Activated T-cell treated with anti-CD3 and anti-CD28 coated beads, Interleukin-2, amount 50 U/mL, for 4 hours (primary cell): ENCODE measurements at regions not wholly inside any gene's neighbourhood (a gene's known extent, or its start where the extent isn't known, plus 50 kb on each side); places are given as distances from the start of the nearest gene placed in this dataset.

Source experiments
- ATAC-seq, 2 donors: fragments of 200-7000 bp; cut with Tn5 transposase; one replicate each; pipeline ENCODE4 v1.10.0; 2021
- DNase-seq: peaks from one replicate; pipeline ENCODE4 v3.0.0-alpha.2; 2020
- H3K27me3 Mint-ChIP-seq: one replicate; pipeline ENCODE4 v1.8.0; 2021; ENCODE audit warnings: low read depth, mixed read lengths
- H3K36me3 Mint-ChIP-seq: one replicate; pipeline ENCODE4 v1.8.0; 2022; ENCODE audit warnings: mixed read lengths; ENCODE audit not compliant: insufficient read depth
- H3K4me1 Mint-ChIP-seq: one replicate; pipeline ENCODE4 v1.8.0; 2021; ENCODE audit warnings: low read depth, mixed read lengths
- H3K4me3 Mint-ChIP-seq: one replicate; pipeline ENCODE4 v1.8.0; 2021; ENCODE audit warnings: mild to moderate bottlenecking, moderate library complexity, mixed read lengths
- H3K9me3 Mint-ChIP-seq: one replicate; pipeline ENCODE4 v1.8.0; 2021; ENCODE audit warnings: mixed read lengths

GRCh38 chr13:81487151-81487550 lies 1146.2 kb upstream of the SPRY2 start:
- ATAC-seq (no peak), DNase-seq (no peak)
- Mint-ChIP-seq H3K36me3 (no peaks in the 10 kb centered on the region), H3K4me1 (no peaks in the 10 kb centered on the region), H3K4me3 (no peak overlapping the region), H3K27me3 (no peaks in the 10 kb centered on the region), H3K9me3 (peaks cover 3% of the 10 kb centered on the region)

DNA sequence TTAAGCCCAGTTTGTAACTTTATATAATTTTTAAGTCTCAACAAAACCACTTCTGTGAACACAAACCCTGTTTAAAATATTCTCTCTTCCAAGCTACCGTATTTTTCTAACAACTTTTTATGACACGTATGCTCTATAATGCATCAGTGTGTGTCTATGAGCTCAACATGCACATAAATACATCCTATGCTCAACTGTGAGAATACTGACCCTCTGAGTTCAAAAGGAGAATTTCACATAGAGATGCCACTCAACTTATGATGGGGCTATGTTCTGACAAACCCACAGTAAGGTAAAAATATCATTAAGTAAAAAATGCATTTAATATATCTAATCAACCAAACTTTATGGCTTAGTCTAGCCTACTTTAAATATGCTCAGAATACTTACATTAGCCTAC lies 1139.7 kb upstream of the SPRY2 start:
- H3K27me3 Mint-ChIP-seq = no peaks in the 10 kb centered on the region
- no peaks in the 10 kb centered on the region for H3K4me1 Mint-ChIP-seq
- H3K9me3 Mint-ChIP-seq = peaks cover 10% of the 10 kb centered on the region
- no peaks in the 10 kb centered on the region for H3K36me3 Mint-ChIP-seq
- H3K4me3 Mint-ChIP-seq = no peak overlapping the region
- DNase-seq (no peak), ATAC-seq (no peak)

DNA sequence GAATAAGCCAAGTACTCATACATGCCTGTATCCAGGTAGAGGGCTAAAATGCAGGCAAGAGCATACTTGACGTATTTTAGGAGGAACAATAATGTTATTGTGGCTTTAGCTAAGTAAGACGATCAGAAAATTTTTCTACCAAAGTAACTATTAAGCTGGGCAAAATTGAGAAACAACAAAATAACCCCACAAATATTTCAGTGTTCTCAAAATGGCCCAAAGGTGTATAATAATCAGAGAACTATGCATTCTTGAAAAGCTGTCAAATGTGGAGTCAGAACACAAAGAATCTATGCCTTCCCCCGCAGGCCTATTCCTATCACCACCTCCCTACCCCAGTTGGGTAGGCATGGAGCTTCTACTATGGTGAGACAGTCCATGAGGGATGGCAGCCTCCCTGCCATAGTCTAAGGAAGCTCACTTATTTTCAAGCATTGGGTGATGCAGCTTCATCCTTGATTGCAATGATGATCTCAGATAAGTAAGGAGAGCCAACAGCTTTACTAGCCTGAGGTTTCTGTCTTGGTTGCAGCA lies 1132.5 kb upstream of the SPRY2 start:
- Mint-ChIP-seq H3K27me3 (no peaks in the 10 kb centered on the region), H3K4me3 (no peak overlapping the region), H3K4me1 (no peaks in the 10 kb centered on the region), H3K9me3 (peaks cover 21% of the 10 kb centered on the region), H3K36me3 (no peaks in the 10 kb centered on the region)
- no peak for DNase-seq
- ATAC-seq = no peak

GRCh38 chr13:81458170-81458569 lies 1117.2 kb upstream of the SPRY2 start:
- Mint-ChIP-seq H3K9me3 (peaks cover 11% of the 10 kb centered on the region), H3K27me3 (no peaks in the 10 kb centered on the region), H3K4me1 (no peaks in the 10 kb centered on the region), H3K4me3 (no peak overlapping the region), H3K36me3 (no peaks in the 10 kb centered on the region)
- ATAC-seq (no peak), DNase-seq (no peak)

- Mint-ChIP-seq H3K36me3 (no peaks in the 10 kb centered on the region), H3K27me3 (no peaks in the 10 kb centered on the region), H3K9me3 (peaks cover 17% of the 10 kb centered on the region), H3K4me1 (no peaks in the 10 kb centered on the region), H3K4me3 (no peak overlapping the region)
- ATAC-seq = no peak
- no peak for DNase-seq
Measured at GRCh38 chr13:81446441-81446840, 1105.5 kb upstream of the SPRY2 start.

- H3K9me3 Mint-ChIP-seq = peaks cover 23% of the 10 kb centered on the region
- H3K36me3 Mint-ChIP-seq = no peaks in the 10 kb centered on the region
- DNase-seq (no peak), ATAC-seq (no peak)
- H3K4me3 Mint-ChIP-seq = no peak overlapping the region
- H3K4me1 Mint-ChIP-seq = no peaks in the 10 kb centered on the region
- no peaks in the 10 kb centered on the region for H3K27me3 Mint-ChIP-seq
Measured at GRCh38 chr13:81442904-81443303, 1102.0 kb upstream of the SPRY2 start.

DNA sequence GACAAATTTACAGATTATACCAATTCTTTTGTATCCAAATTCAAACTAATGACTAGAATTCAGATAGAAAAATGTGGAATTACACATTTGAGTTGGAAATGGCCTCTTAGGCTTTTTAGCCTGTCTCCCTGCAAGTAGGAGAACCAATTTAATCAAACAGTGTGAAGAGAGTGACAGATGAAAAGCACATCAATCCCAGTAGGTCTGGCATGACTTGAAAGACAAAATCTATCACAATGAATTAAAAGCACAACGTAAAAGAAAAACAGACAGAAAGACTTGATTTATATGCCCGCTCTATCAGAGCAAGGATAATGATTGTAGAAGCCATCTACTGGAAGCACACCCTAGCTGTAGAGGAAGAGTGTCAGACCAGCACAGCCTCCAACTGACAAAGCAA lies 1084.4 kb upstream of the SPRY2 start:
- H3K36me3 Mint-ChIP-seq = no peaks in the 10 kb centered on the region
- ATAC-seq = no peak
- peaks cover 16% of the 10 kb centered on the region for H3K9me3 Mint-ChIP-seq
- no peaks in the 10 kb centered on the region for H3K4me1 Mint-ChIP-seq
- no peak for DNase-seq
- no peaks in the 10 kb centered on the region for H3K27me3 Mint-ChIP-seq
- no peak overlapping the region for H3K4me3 Mint-ChIP-seq

GRCh38 chr13:81409284-81409683 lies 1068.4 kb upstream of the SPRY2 start:
- H3K27me3 Mint-ChIP-seq = no peaks in the 10 kb centered on the region
- H3K9me3 Mint-ChIP-seq = peaks cover 13% of the 10 kb centered on the region
- DNase-seq = no peak
- no peaks in the 10 kb centered on the region for H3K4me1 Mint-ChIP-seq
- H3K4me3 Mint-ChIP-seq = no peak overlapping the region
- no peak for ATAC-seq
- no peaks in the 10 kb centered on the region for H3K36me3 Mint-ChIP-seq

DNA sequence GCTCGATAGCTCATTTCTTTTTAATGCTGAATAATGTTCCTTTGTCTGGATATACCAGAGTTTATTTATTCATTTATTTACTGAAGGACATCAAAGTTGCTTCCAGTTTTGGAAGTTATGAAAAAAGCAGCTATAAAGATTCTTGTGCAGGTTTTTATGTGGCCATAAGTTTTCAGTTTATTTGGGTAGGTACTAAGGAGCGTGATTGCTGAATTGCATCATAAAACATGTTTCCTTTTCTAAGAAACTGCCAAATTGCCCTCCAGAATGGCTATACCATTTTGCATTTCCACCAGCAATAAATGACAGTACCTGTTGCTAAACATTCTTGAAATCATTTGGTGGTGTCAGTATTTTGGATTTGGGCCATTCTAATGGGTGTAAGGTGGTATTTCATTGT lies 1067.7 kb upstream of the SPRY2 start:
- no peaks in the 10 kb centered on the region for H3K4me1 Mint-ChIP-seq
- no peak overlapping the region for H3K4me3 Mint-ChIP-seq
- ATAC-seq (no peak), DNase-seq (no peak)
- no peaks in the 10 kb centered on the region for H3K27me3 Mint-ChIP-seq
- no peaks in the 10 kb centered on the region for H3K36me3 Mint-ChIP-seq
- H3K9me3 Mint-ChIP-seq = peaks cover 10% of the 10 kb centered on the region

GRCh38 chr13:81406639-81407292 lies 1065.8 kb upstream of the SPRY2 start:
- H3K27me3 Mint-ChIP-seq = no peaks in the 10 kb centered on the region

DNA sequence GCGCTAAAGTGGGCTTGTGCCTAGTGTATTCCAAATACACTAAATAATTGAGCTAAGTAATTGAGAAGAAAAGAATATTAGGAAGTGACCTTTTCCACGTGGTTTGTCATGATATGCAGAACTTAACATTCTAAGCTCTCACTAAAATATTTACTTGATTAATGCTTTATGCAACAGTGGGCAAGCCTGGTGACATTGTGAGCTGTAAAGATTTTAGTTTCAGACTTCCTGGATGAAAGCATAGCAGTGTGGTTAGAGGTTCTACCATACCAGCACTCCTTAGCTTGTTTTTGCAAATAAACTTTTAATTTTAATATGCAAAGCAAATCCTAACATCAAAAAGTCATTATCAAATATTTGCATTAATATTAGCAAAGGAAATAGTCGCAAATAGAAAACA lies 1065.1 kb upstream of the SPRY2 start:
- H3K27me3 Mint-ChIP-seq = no peaks in the 10 kb centered on the region
- no peak for ATAC-seq
- H3K4me3 Mint-ChIP-seq = no peak overlapping the region
- no peak for DNase-seq
- peaks cover 14% of the 10 kb centered on the region for H3K9me3 Mint-ChIP-seq
- H3K36me3 Mint-ChIP-seq = no peaks in the 10 kb centered on the region
- no peaks in the 10 kb centered on the region for H3K4me1 Mint-ChIP-seq

More at GRCh38 chr13:81406639-81407292, 1065.8 kb upstream of the SPRY2 start:
- H3K9me3 Mint-ChIP-seq = peaks cover 14% of the 10 kb centered on the region
- ATAC-seq = no peak
- no peak for DNase-seq
- no peaks in the 10 kb centered on the region for H3K36me3 Mint-ChIP-seq
- H3K4me1 Mint-ChIP-seq = no peaks in the 10 kb centered on the region
- H3K4me3 Mint-ChIP-seq = no peak overlapping the region

DNA sequence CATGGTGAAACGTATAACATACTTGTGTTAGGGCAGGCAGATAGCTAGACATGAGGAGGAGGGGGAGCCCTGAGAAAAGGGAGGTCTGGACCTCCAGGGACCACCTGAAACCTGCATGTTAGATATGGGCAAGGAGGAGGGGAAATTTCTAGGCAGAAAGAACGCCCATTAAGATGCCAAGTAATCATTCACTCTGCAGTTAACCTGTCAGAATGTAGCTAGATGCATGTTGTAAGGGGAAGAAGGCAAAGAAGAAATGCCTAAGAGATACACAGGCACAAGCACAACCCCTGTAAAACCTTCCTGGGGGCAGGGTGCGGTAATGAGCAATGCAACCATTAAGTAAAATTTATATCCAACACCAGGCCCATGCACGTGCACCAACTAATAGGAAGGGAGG lies 1055.3 kb upstream of the SPRY2 start:
- no peak for ATAC-seq
- no peak for DNase-seq
- Mint-ChIP-seq H3K4me1 (no peaks in the 10 kb centered on the region), H3K9me3 (peaks cover 9% of the 10 kb centered on the region), H3K27me3 (no peaks in the 10 kb centered on the region), H3K36me3 (no peaks in the 10 kb centered on the region), H3K4me3 (no peak overlapping the region)

GRCh38 chr13:81395368-81395767 lies 1054.4 kb upstream of the SPRY2 start:
- Mint-ChIP-seq H3K27me3 (no peaks in the 10 kb centered on the region), H3K4me3 (no peak overlapping the region), H3K9me3 (peaks cover 9% of the 10 kb centered on the region), H3K36me3 (no peaks in the 10 kb centered on the region), H3K4me1 (no peaks in the 10 kb centered on the region)
- ATAC-seq = no peak
- no peak for DNase-seq

GRCh38 chr13:81394640-81395039 lies 1053.7 kb upstream of the SPRY2 start:
- no peak for ATAC-seq
- DNase-seq = no peak
- no peaks in the 10 kb centered on the region for H3K4me1 Mint-ChIP-seq
- H3K9me3 Mint-ChIP-seq = peaks cover 14% of the 10 kb centered on the region
- H3K4me3 Mint-ChIP-seq = no peak overlapping the region
- H3K27me3 Mint-ChIP-seq = no peaks in the 10 kb centered on the region
- H3K36me3 Mint-ChIP-seq = no peaks in the 10 kb centered on the region

DNA sequence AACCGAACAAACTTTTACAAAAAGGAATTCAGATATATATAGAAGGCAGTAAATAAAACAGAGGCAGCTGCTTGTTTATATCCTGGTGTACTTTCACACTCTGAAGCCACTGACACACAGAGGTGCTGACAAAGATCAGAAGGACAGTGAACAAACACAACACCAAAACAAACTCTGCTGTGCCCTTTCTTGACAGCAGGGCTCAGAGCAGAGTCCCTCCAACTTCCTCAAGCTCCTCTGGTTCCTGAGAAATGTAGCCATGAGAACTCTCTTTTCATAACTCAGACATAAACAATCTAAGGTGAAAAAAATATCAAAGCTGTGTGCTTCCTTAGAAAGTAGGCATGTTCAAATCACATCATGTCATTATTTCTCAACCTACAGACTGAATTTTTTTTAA lies 1052.8 kb upstream of the SPRY2 start:
- Mint-ChIP-seq H3K9me3 (peaks cover 17% of the 10 kb centered on the region), H3K4me3 (no peak overlapping the region), H3K4me1 (no peaks in the 10 kb centered on the region), H3K27me3 (no peaks in the 10 kb centered on the region), H3K36me3 (no peaks in the 10 kb centered on the region)
- DNase-seq = no peak
- ATAC-seq = no peak
